ENCODE measurements at regions not wholly inside any gene's neighbourhood (a gene's known extent, or its start where the extent isn't known, plus 50 kb on each side); places are given as distances from the start of the nearest gene placed in this dataset.

- Histone ChIP-seq H3K27ac (ENCODE audit: low read depth, low read length) (no peak overlapping the region), H3K9me3 (ENCODE audit: control insufficient read depth, insufficient read depth, low read length) (no peaks in the 10 kb centered on the region), H3K27me3 (ENCODE audit: control insufficient read depth, insufficient read depth, low read length) (no peaks in the 10 kb centered on the region), H3K4me3 (ENCODE audit: low read depth, low read length) (no peak overlapping the region)
- TF ChIP-seq, protein P1, sequence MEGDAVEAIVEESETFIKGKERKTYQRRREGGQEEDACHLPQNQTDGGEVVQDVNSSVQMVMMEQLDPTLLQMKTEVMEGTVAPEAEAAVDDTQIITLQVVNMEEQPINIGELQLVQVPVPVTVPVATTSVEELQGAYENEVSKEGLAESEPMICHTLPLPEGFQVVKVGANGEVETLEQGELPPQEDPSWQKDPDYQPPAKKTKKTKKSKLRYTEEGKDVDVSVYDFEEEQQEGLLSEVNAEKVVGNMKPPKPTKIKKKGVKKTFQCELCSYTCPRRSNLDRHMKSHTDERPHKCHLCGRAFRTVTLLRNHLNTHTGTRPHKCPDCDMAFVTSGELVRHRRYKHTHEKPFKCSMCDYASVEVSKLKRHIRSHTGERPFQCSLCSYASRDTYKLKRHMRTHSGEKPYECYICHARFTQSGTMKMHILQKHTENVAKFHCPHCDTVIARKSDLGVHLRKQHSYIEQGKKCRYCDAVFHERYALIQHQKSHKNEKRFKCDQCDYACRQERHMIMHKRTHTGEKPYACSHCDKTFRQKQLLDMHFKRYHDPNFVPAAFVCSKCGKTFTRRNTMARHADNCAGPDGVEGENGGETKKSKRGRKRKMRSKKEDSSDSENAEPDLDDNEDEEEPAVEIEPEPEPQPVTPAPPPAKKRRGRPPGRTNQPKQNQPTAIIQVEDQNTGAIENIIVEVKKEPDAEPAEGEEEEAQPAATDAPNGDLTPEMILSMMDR (IDR thresholded peaks at IDR 0.05; ENCODE audit: low read depth, low read length), result no peak
- ChIA-PET CTCF (interaction anchor here (2.7 kb wide), 1 partner anchor 133 kb away, joined by 7 read pairs; no protein-coding TSS in a partner anchor), POLR2A (no interaction called here)
- no peak for DNase-seq (ENCODE audit: low read depth, low spot score)
Observed at GRCh38 chr1:115462566-115463076, 124.6 kb upstream of the NGF start.

GRCh38 chr1:115461526-115461925 is 123.5 kb upstream of the NGF start:
- POLR2A ChIA-PET, result no interaction called here

DNA sequence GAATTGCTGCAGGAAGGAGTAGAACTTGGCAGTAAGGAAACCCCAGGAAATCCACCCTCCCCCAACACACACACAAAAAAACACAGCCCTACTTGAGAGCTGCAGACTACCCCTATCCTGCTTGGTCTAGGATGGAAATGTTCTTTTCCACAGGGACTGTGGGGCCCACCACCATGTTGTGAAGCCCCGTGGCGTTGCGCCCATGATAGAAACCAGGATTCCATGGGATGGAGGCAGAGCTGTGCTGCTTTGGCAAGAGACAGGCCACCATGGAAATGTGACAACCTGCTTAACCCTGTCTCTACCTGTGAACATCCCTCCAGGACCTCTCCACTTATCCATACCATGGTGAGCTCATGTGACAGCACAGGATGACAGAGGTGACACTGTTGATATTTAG is 121.1 kb upstream of the NGF start:
- POLR2A ChIA-PET, result no interaction called here
- H3K27ac ChIP-seq (ENCODE audit: low read depth, low read length), result no peak overlapping the region
- CTCF ChIA-PET, result interaction anchor here (0.9 kb wide), 1 partner anchor 10 kb away, joined by 6 read pairs; no protein-coding TSS in a partner anchor
- H3K4me3 ChIP-seq (ENCODE audit: low read depth, low read length), result no peak overlapping the region
- H3K9me3 ChIP-seq (ENCODE audit: control insufficient read depth, insufficient read depth, low read length), result no peaks in the 10 kb centered on the region
- H3K27me3 ChIP-seq (ENCODE audit: control insufficient read depth, insufficient read depth, low read length), result no peaks in the 10 kb centered on the region
- DNase-seq (ENCODE audit: low read depth, low spot score), result no peak
- TF ChIP-seq, protein P1 (IDR thresholded peaks at IDR 0.05; ENCODE audit: low read depth, low read length), result no peak

More at GRCh38 chr1:115461526-115461925, 123.5 kb upstream of the NGF start:
- DNase-seq (ENCODE audit: low read depth, low spot score), result no peak
- TF ChIP-seq, protein P1 (IDR thresholded peaks at IDR 0.05; ENCODE audit: low read depth, low read length), result no peak
- Histone ChIP-seq H3K4me3 (ENCODE audit: low read depth, low read length) (no peak overlapping the region), H3K27me3 (ENCODE audit: control insufficient read depth, insufficient read depth, low read length) (no peaks in the 10 kb centered on the region), H3K27ac (ENCODE audit: low read depth, low read length) (no peak overlapping the region), H3K9me3 (ENCODE audit: control insufficient read depth, insufficient read depth, low read length) (no peaks in the 10 kb centered on the region)
- CTCF ChIA-PET, result interaction anchor here (2.7 kb wide), 1 partner anchor 134 kb away, joined by 7 read pairs; no protein-coding TSS in a partner anchor

GRCh38 chr1:115458426-115459114 is 120.5 kb upstream of the NGF start:
- CTCF ChIA-PET, result interaction anchor here (0.9 kb wide), 1 partner anchor 10 kb away, joined by 6 read pairs; no protein-coding TSS in a partner anchor
- Histone ChIP-seq H3K9me3 (ENCODE audit: control insufficient read depth, insufficient read depth, low read length) (no peaks in the 10 kb centered on the region), H3K27ac (ENCODE audit: low read depth, low read length) (no peak overlapping the region), H3K4me3 (ENCODE audit: low read depth, low read length) (no peak overlapping the region), H3K27me3 (ENCODE audit: control insufficient read depth, insufficient read depth, low read length) (no peaks in the 10 kb centered on the region)
- TF ChIP-seq, protein P1 (IDR thresholded peaks at IDR 0.05; ENCODE audit: low read depth, low read length), result no peak
- POLR2A ChIA-PET, result no interaction called here
- no peak for DNase-seq (ENCODE audit: low read depth, low spot score)

DNA sequence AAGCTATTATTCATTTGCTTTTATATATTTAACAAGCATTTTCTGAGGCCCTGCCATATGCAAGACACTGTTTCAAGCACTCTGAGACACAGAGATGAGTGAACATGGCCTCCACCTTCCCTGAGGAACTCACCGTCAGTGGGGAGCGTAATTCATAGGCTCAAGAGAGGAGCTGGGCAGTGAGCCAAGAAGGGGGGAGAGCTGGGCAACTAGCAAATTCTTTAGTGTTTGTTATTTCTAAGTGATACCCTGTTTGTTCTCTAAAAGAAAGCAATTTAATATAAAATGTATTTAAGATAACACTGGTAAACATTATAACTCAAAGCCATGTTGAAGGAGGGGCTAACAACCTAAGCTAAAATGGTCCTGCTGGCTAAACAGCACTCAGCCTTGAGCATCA is 119.2 kb upstream of the NGF start:
- TF ChIP-seq, protein P1 (IDR thresholded peaks at IDR 0.05; ENCODE audit: low read depth, low read length), result no peak
- Histone ChIP-seq H3K27me3 (ENCODE audit: control insufficient read depth, insufficient read depth, low read length) (no peaks in the 10 kb centered on the region), H3K9me3 (ENCODE audit: control insufficient read depth, insufficient read depth, low read length) (no peaks in the 10 kb centered on the region), H3K27ac (ENCODE audit: low read depth, low read length) (no peak overlapping the region), H3K4me3 (ENCODE audit: low read depth, low read length) (no peak overlapping the region)
- POLR2A ChIA-PET, result no interaction called here
- CTCF ChIA-PET, result interaction anchor here (0.9 to 1.7 kb wide), 4 partner anchors 12 to 318 kb away, joined by 3 to 10 read pairs (median 4); no protein-coding TSS in a partner anchor
- no peak for DNase-seq (ENCODE audit: low read depth, low spot score)

All from AG04450 (cell line).